Stomach (tissue), 8 donors: ENCODE measurements at regions not wholly inside any gene's neighbourhood (a gene's known extent, or its start where the extent isn't known, plus 50 kb on each side); places are given as distances from the start of the nearest gene placed in this dataset.

Experiments
- DNase-seq, 2 donors: peaks; one replicate each; pipeline versions ENCODE4 v3.0.0 to v3.0.0-alpha.2; 2013 to 2019
- H3K27ac ChIP-seq, 5 donors: fragments of 200-600 bp in 4 of 5; sonication (generic) in 4 of 5; one replicate each; pipeline ENCODE4 v1.5.1; 2013 to 2019; ENCODE audit warnings: mild to moderate bottlenecking in 1 of 5, moderate library complexity in 1 of 5
- H3K27me3 ChIP-seq, 3 donors: fragments of 200-600 bp; sonication (generic); one replicate each; pipeline ENCODE4 v1.5.1; 2017 to 2019; ENCODE audit warnings: mixed run types in 1 of 3
- H3K36me3 ChIP-seq, 4 donors: fragments of 200-600 bp; sonication (generic); 1 replicate in 3 of 4; 2 replicates in 1 of 4; pipeline ENCODE4 v1.5.1; 2016 to 2019
- H3K4me1 ChIP-seq, 4 donors: fragments of 200-600 bp; sonication (generic); one replicate each; pipeline ENCODE4 v1.5.1; 2016 to 2019
- H3K4me3 ChIP-seq, 4 donors: fragments of 200-600 bp; sonication (generic) in 3 of 4; one replicate each; pipeline ENCODE4 v1.5.1; 2016 to 2019; ENCODE audit warnings: mild to moderate bottlenecking in 1 of 4
- H3K9me3 ChIP-seq, 4 donors: fragments of 200-600 bp; sonication (generic); one replicate each; pipeline ENCODE4 v1.5.1; 2016 to 2019
- EP300 ChIP-seq: sonication (generic); formaldehyde crosslinking; IDR thresholded peaks from one replicate; pipeline ENCODE4 v1.6.1; 2017; ENCODE audit warnings: antibody characterized with exemption
- POLR2A ChIP-seq, 4 donors: fragments of 450-650 bp; IDR thresholded peaks; one replicate each; pipeline ENCODE4 v1.6.1; 2016; ENCODE audit warnings: antibody characterized with exemption in 4 of 4, control low read depth in 2 of 4, mild to moderate bottlenecking in 1 of 4, moderate library complexity in 1 of 4
- POLR2AphosphoS5 ChIP-seq, 3 donors: sonication (generic); formaldehyde crosslinking; IDR thresholded peaks; one replicate each; pipeline ENCODE4 v1.6.1; 2016; ENCODE audit warnings: antibody characterized with exemption in 3 of 3
- WGBS, 5 donors: extraction: QIAGEN DNeasy Blood & Tissue Kit in 3 of 5; methylation state at CpG; one replicate each; pipeline versions ENCODE4 v1.1.5 to v1.1.7; 2013 to 2018; 5-methylcytosine and 5-hydroxymethylcytosine counted together
- intact Hi-C: fragments of 100-400 bp; cut with DNase I; formaldehyde crosslinking; loops from one replicate; pipeline ENCODE4 v1.15.1; 2023; ENCODE audit warnings: low total_unique reads
- TF ChIP-seq, protein P1 (sequence below), 7 experiments: fragments of 450-650 bp in 4 of 7; fragments of 200-600 bp in 3 of 7; sonication (generic) in 3 of 7; IDR thresholded peaks; one replicate each; pipeline ENCODE4 v1.5.1; 2016 to 2019; ENCODE audit warnings: antibody characterized with exemption in 7 of 7, control low read depth in 2 of 7, mild to moderate bottlenecking in 1 of 7
- donor health status: healthy with polysubstance abuse.
- donor health status: Bipolar disorder and iron deficiency.
- donor health status: healthy.

DNA sequence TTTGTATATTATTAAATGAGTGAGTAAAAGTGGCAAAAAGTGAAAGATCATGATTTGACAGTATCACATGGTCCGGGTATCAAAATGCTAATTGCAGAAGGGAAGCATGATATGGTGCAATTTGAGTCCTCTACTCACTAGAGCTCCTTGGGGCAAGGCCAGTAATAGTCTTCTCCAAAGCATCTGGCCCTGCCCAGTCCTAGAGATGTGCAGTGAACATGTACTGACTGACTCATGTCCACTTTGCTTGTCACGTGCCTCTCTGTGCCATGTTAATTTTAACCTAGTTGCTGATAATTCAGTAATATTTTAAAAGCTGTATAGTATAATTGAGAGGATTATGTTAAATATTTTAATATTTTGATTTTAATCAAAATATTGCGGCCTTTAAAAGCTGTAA lies 54.6 kb upstream of the TENM3 start:
- 80 to 91% (median 90%) methylated on average over 3 of the region's 3 CpGs for WGBS, 5 donors
- Histone ChIP-seq H3K4me3 (no peak overlapping the region), H3K9me3 (no peaks in the 10 kb centered on the region), H3K4me1 (no peaks in the 10 kb centered on the region), H3K27me3 (no peaks in the 10 kb centered on the region), H3K27ac (no peak overlapping the region), H3K36me3 (no peaks in the 10 kb centered on the region)
- TF ChIP-seq, protein P1, sequence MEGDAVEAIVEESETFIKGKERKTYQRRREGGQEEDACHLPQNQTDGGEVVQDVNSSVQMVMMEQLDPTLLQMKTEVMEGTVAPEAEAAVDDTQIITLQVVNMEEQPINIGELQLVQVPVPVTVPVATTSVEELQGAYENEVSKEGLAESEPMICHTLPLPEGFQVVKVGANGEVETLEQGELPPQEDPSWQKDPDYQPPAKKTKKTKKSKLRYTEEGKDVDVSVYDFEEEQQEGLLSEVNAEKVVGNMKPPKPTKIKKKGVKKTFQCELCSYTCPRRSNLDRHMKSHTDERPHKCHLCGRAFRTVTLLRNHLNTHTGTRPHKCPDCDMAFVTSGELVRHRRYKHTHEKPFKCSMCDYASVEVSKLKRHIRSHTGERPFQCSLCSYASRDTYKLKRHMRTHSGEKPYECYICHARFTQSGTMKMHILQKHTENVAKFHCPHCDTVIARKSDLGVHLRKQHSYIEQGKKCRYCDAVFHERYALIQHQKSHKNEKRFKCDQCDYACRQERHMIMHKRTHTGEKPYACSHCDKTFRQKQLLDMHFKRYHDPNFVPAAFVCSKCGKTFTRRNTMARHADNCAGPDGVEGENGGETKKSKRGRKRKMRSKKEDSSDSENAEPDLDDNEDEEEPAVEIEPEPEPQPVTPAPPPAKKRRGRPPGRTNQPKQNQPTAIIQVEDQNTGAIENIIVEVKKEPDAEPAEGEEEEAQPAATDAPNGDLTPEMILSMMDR (IDR thresholded peaks at IDR 0.05), result no peak
- TF ChIP-seq EP300 (no peak), POLR2AphosphoS5 (IDR thresholded peaks at IDR 0.05) (no peak), POLR2A (IDR thresholded peaks at IDR 0.05) (no peak)
- intact Hi-C loops, result no loop called here
- DNase-seq, result no peak

DNA sequence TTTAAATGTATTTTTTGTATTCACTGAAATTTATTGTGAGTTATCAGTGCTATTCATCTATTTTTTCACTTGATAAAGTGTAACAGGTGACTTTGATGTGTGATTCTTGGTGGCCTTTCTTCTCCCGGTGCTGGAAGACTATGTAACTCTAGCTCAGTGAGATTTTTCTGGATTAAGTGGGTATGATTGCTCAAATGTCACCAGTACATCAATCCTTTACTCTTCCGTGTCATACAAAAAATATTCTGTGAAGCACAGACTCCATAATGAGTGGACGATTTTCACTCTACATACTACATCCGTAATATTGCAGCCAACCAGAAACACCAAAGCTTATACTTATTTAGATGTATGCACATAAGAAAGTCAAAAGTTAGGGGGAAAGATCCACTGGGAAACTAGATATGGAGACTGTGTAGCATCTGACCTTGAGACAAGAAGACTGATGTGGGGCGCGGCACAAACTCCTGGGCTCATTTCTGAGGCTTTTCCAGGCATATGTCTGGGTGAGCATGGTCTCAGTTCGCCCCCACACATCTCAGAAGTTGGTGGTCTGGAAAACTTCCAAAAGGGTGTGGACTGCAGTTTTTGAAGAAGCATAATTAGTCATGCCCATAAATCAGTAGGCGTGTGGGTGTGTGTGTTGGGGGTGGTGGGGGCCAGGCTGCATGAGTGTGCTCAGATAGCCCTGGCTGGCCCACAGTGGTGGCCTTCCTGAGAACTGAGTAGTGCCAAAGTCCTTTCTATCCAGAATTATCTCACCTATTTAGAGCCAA lies 53.9 kb upstream of the TENM3 start:
- Histone ChIP-seq H3K4me1 (no peaks in the 10 kb centered on the region), H3K4me3 (no peak overlapping the region), H3K27me3 (no peaks in the 10 kb centered on the region), H3K9me3 (no peaks in the 10 kb centered on the region), H3K27ac (no peak overlapping the region), H3K36me3 (no peaks in the 10 kb centered on the region)
- WGBS, 5 donors, result 69 to 77% (median 74%) methylated on average over 8 of the region's 8 CpGs
- TF ChIP-seq EP300, result no peak
- TF ChIP-seq POLR2AphosphoS5 (IDR thresholded peaks at IDR 0.05), result no peak
- TF ChIP-seq, protein P1 (IDR thresholded peaks at IDR 0.05), result no peak
- TF ChIP-seq POLR2A (IDR thresholded peaks at IDR 0.05), result no peak
- DNase-seq, result peak in 1 of 2 donors; percentile 37
- intact Hi-C loops, result no loop called here

DNA sequence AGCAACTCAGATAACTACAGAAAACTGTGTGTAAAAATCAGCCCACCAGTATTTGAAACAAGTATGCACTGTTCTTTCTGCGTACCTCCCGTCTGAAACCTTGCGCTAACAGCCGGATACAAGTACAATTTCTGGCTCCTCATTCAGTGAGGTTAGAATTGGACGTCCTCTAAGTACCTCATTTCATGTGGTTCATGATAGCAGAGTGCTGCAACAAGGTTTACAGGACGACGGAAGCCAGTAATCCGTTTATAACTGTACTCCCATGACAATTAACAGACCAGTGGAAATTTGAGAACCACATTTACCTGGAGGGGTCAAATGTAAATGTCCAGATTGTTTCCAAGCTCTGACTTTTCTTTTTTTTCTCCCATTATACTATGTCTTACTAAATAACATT lies 52.9 kb upstream of the TENM3 start:
- H3K27ac ChIP-seq, result no peak overlapping the region
- intact Hi-C loops, result no loop called here
- no peaks in the 10 kb centered on the region for H3K4me1 ChIP-seq
- WGBS, 5 donors, result 64 to 74% (median 73%) methylated on average over 8 of the region's 8 CpGs
- no peaks in the 10 kb centered on the region for H3K27me3 ChIP-seq
- H3K9me3 ChIP-seq, result no peaks in the 10 kb centered on the region
- no peak for DNase-seq
- TF ChIP-seq EP300 (no peak), POLR2A (IDR thresholded peaks at IDR 0.05) (no peak), POLR2AphosphoS5 (IDR thresholded peaks at IDR 0.05) (no peak)
- TF ChIP-seq, protein P1 (IDR thresholded peaks at IDR 0.05), result no peak
- H3K4me3 ChIP-seq, result no peak overlapping the region
- H3K36me3 ChIP-seq, result no peaks in the 10 kb centered on the region

DNA sequence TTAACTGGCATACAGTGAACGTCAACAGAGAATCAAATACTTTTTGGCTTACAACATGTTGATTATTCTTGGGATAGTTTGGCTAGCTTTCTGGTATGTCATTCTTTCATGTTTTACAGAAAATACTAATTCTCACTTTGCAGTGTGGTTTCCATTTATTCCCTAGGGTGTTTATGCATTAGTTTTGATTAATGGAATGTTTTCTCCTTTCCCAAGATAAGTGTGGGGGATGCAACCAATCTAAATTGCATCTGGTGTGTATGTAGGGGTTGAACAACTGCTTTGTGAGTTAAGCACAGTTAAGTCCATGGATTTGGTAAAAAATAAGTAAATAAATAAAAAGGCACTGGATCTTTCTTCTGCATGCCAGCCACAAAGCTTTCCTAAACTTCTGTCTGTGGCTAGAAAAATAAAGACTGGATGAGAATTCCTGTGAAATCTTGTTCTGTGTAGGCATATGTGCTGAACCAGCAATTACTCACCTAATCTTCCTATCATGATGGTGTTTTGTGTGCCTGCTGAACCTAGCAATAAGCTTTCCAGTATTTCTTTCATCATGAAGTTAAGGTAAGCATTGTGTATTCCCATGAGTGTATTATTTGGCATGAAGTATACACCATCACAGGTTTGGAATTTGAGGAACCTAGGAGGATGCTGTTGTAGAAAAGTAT lies 50.6 kb upstream of the TENM3 start:
- 39 to 58% (median 50%) methylated on average over 1 of the region's 1 CpG for WGBS, 5 donors
- no peak for TF ChIP-seq POLR2A (IDR thresholded peaks at IDR 0.05)
- no peak for TF ChIP-seq EP300
- TF ChIP-seq, protein P1 (IDR thresholded peaks at IDR 0.05), result no peak
- no peak for TF ChIP-seq POLR2AphosphoS5 (IDR thresholded peaks at IDR 0.05)
- Histone ChIP-seq H3K4me3 (no peak overlapping the region), H3K4me1 (no peaks in the 10 kb centered on the region), H3K27ac (no peak overlapping the region), H3K9me3 (no peaks in the 10 kb centered on the region), H3K27me3 (no peaks in the 10 kb centered on the region), H3K36me3 (no peaks in the 10 kb centered on the region)
- intact Hi-C loops, result no loop called here
- no peak for DNase-seq
